Neural cell (in vitro differentiated cells): ENCODE measurements at regions not wholly inside any gene's neighbourhood (a gene's known extent, or its start where the extent isn't known, plus 50 kb on each side); places are given as distances from the start of the nearest gene placed in this dataset.

ENCODE experiments used
- EP300 ChIP-seq: fragments of 450-650 bp; conservative IDR thresholded peaks from 2 replicates; pipeline ENCODE4 v1.6.1; 2014; ENCODE audit warnings: antibody characterized with exemption, mild to moderate bottlenecking, moderate library complexity; ENCODE audit not compliant: poor library complexity, severe bottlenecking
- EZH2 ChIP-seq: fragments of 200-600, 300-800 bp; shearing (Covaris generic), sonication (generic); IDR thresholded peaks from 2 replicates; pipeline ENCODE4 v1.6.1; 2014; ENCODE audit warnings: antibody characterized with exemption, low read length, borderline replicate concordance, mild to moderate bottlenecking; ENCODE audit not compliant: insufficient read depth, poor library complexity, severe bottlenecking
- POLR2AphosphoS5 ChIP-seq: IDR thresholded peaks from 2 replicates; pipeline ENCODE4 v1.6.1; 2012
- RAD21 ChIP-seq: fragments of 450-650 bp; conservative IDR thresholded peaks from 2 replicates; pipeline ENCODE4 v1.6.1; 2014; ENCODE audit warnings: antibody characterized with exemption, mild to moderate bottlenecking, moderate library complexity
- REST ChIP-seq: IDR thresholded peaks from 2 replicates; pipeline ENCODE4 v1.6.1; 2012; ENCODE audit warnings: borderline replicate concordance
- SMC3 ChIP-seq: fragments of 450-650 bp; conservative IDR thresholded peaks from 2 replicates; pipeline ENCODE4 v1.6.1; 2014; ENCODE audit warnings: antibody characterized with exemption, mild to moderate bottlenecking, moderate library complexity; ENCODE audit not compliant: poor library complexity
- TF ChIP-seq, protein P1 (sequence below): fragments of 450-650 bp; IDR thresholded peaks from 2 replicates; pipeline ENCODE4 v1.5.1; 2014; ENCODE audit warnings: antibody characterized with exemption, mild to moderate bottlenecking, moderate library complexity; ENCODE audit not compliant: poor library complexity, severe bottlenecking

- TF ChIP-seq, protein P1, sequence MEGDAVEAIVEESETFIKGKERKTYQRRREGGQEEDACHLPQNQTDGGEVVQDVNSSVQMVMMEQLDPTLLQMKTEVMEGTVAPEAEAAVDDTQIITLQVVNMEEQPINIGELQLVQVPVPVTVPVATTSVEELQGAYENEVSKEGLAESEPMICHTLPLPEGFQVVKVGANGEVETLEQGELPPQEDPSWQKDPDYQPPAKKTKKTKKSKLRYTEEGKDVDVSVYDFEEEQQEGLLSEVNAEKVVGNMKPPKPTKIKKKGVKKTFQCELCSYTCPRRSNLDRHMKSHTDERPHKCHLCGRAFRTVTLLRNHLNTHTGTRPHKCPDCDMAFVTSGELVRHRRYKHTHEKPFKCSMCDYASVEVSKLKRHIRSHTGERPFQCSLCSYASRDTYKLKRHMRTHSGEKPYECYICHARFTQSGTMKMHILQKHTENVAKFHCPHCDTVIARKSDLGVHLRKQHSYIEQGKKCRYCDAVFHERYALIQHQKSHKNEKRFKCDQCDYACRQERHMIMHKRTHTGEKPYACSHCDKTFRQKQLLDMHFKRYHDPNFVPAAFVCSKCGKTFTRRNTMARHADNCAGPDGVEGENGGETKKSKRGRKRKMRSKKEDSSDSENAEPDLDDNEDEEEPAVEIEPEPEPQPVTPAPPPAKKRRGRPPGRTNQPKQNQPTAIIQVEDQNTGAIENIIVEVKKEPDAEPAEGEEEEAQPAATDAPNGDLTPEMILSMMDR, result peak; percentile 73
- peak; percentile 76 for TF ChIP-seq POLR2AphosphoS5
- peak; percentile 70 for TF ChIP-seq RAD21
- TF ChIP-seq EP300, result peak; percentile 91
- peak; percentile 63 for TF ChIP-seq SMC3
- no peak for TF ChIP-seq EZH2
- peak; percentile 60 for TF ChIP-seq REST
These were observed 58.5 kb downstream of the IGLL1 start for GRCh38 chr22:23521441-23522113.
